HUDEP-2 (cell line): ENCODE measurements at regions not wholly inside any gene's neighbourhood (a gene's known extent, or its start where the extent isn't known, plus 50 kb on each side); places are given as distances from the start of the nearest gene placed in this dataset.
A peak's percentile ranks its signal among the peaks of the same experiment; 100 is the strongest.

ENCODE experiments used
- DNase-seq, 76 experiments: peaks; one replicate each; lab custom pipeline; 2025; ENCODE audit not compliant: unreplicated experiment in 76 of 76; lab: John Stamatoyannopoulos, UW

GRCh38 chr7:93016681-93017381 lies 100.9 kb downstream of the SAMD9 start:
- DNase-seq, result no peak

DNA sequence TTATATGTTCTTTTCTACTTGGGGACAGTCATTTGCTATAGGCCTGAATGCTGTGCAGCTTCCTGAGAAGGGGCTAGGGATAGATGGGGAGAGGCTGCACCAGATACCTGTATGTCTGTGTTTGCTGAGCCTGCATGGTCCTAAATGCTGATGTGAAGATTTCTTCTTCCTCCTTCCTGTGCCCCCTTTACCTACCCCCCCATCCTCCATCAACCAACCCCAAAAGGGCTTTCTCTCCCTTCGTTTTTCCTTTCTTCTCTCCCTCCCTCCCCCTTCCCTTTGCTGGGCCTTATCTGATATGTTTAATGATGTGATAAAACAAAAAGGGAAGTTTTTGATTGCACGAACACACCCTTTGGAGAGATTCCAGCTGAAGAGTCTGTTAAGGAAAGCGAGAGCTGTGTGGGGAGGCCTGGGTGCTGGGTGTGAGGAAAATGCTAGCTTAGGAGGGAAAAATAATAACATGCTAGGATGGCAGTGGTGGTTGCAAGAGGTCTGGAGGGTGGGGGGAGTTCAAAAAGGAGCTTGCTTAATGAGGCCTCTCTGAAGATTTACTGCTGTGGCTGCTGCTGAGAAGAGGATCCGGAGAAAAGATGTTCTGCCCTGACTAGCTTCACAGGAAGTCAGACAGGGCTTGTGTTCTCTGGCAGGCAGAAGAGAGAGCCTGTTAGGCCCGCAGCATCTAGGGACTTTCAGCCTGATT lies 101.8 kb downstream of the SAMD9 start:
- peak in 1 of 76 experiments; percentile 37 for DNase-seq

DNA sequence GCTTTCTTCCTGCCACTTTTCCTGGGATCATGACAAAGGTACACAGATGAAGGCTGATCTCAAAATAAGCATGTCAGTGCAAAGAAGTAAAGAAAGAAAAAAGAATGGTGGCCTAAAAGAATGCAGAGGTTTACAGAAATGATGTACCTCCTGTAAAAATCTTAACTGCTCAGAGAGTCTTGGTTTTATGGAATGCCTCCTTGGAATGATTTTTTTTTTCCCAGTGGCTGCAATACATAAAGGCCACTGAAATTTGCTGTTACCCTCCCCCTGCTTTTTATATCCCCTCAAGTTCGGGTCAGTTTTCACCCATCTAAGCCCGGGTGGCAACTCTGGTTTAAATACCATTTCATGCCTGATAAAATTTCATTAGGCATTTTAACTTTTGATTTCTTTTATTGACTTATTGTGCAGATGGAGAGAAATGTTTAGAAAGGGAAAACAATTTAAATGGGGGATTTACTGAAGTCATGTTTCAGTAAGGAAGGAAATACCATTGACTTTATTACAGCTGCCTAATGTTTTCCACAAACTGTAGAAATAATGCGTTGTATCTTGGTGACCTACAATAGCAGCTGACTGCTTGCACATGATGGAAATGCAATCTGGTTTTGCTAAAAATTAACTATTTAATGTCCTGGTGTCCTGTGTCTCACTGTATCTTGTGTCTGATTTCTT lies 102.5 kb downstream of the SAMD9 start:
- no peak for DNase-seq

- DNase-seq, result no peak
Measured at GRCh38 chr7:93014410-93014809, 103.4 kb downstream of the SAMD9 start.

- no peak for DNase-seq
Measured at GRCh38 chr7:93013446-93014061, 104.2 kb downstream of the SAMD9 start.

GRCh38 chr7:93011351-93012294 lies 106.2 kb downstream of the SAMD9 start:
- no peak for DNase-seq

DNA sequence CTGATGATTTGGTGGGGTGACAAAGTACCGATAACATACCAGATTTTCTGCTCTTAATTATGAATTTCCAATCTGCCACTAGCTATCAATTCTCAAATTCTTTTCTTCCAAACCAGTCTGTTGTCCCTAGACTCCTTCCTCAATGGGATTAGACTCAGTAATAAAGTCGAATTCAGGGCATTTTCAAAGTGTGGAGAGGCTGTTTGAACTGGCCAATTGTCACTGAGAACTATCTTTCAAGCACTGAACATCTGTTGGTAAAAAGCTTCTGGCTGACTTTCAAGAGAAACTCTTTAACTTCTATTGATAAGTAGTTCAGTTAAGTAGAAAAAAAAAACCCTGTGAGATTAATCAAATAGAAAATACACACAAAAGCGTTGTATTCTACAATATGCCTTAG lies 108.9 kb downstream of the SAMD9 start:
- DNase-seq, result peak in 8 of 76 experiments; percentile 5 to 22 (median 13)

DNA sequence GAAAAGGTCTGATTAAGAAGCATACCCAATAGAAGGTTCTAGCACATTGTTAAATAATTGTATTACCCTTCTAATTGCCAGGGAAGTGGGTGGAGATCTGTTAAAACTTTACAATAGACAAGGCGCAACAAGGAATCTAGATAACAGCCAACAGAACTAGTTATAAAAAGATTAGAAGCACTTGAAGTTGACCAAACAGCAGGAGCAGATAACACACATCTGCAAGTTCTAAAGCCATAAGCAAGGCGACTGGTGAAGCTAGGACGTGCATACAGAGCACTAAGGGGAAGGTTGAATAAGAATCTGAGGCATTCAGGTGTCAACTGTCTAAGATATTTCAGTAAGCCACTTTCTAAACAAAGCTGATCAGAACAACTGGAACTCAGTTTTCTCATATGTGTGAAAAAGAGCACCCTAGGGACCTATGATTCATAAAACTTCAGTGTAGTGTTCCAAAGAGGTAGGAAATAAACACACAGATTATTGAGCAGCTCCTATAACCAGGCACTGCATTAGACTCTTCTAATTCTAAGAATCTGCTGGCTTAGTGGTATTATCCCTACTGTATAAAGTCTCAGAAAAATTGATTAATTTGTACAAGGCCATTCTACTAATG lies 111.2 kb downstream of the SAMD9 start:
- DNase-seq, result peak in 14 of 76 experiments; percentile 5 to 63 (median 25)

GRCh38 chr7:93004906-93005305 lies 112.9 kb downstream of the SAMD9 start:
- DNase-seq, result peak in 21 of 76 experiments; percentile 7 to 73 (median 37)

GRCh38 chr7:92997719-92998118 lies 120.1 kb downstream of the SAMD9 start:
- no peak for DNase-seq

GRCh38 chr7:92997152-92997551 lies 120.6 kb downstream of the SAMD9 start:
- no peak for DNase-seq

- no peak for DNase-seq
Measured at GRCh38 chr7:92994901-92995300, 122.9 kb downstream of the SAMD9 start.

DNA sequence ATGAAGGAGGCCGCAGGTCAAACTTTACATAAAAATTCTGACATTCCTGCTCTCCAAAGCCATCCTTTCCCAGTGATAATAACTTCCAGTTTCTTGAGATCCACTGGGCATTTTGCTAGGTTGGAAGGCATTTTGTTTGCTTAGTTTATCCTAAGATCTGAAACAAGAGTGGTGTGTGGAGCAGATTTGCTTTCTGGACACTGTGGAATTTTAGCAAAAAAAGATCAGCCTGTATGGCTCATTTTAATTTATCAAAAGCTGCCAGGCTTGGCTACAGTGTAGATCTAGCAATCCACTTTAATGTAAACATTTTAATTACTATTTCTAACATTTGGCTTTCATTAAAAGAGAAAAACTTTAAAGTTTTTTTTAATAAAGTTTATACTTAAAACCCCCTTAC lies 124.8 kb downstream of the SAMD9 start:
- no peak for DNase-seq

DNA sequence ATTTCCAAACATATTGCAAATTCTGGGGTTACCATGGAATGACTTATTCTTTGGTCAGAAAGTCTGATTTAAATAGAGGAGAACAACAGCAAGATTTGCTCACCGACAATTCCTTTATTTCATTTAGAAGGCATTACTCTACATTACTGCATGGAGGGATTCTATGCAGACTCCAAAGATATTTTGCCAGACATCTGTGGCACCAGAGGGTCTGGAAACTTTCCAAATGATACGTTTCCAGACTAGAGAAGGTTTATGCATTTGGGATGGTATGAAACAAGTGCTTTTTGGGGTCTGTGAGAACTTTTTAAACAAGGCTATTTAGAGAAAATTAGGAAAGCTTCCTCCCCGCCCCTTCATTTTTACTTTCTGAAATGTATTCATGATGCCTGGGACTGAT lies 125.3 kb downstream of the SAMD9 start:
- no peak for DNase-seq

- DNase-seq, result no peak
Measured at GRCh38 chr7:92991190-92991589, 126.6 kb downstream of the SAMD9 start.

DNA sequence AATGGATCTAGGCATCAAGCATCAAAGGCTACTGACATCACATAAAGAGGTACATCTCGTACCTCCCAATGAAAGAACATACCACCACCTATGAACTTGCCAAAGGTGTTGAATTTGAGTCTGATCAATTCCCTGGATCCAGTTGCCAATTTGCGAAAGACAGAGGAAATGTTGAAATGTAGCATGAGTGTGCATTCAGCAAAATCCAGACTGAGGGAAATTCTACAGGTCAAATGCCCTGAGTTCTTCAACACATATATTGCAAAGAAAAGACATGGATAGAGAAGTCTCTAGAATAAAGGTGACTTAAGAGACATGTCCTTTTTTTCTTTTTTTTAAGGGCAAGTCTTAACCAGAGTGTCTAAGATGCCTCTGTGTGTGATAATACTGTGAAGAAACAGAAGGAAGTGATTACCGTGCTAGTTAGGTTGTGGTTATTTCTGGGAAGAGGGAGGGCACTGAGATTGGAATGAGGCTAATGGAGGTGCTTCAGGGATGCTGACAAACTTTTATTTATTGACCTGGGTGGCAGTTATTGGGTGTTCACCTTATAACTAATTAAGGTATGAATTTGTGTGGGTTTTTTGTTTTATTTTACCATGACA lies 128.7 kb downstream of the SAMD9 start:
- DNase-seq, result no peak

GRCh38 chr7:92988051-92988450 lies 129.7 kb downstream of the SAMD9 start:
- DNase-seq, result no peak

GRCh38 chr7:92987538-92987937 lies 130.2 kb downstream of the SAMD9 start:
- DNase-seq, result no peak

DNA sequence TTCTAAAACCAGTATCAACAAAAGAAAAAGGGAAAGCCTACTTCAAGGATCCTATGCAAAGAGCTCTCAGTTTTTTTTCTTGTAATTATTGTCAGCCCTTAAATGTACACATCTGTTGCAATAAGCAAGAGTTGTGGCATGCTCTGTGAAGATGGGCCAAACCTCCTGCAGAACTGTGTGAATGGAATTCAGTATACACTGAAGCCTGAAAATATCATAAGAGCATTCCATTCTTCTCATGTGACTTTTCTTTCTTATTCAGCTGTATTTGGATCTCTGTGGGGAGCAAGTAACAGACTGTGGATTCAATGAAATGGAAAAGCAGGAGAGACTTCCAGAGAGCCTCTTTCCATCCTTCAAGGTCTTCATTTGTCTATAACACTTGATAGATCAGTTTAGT lies 130.7 kb downstream of the SAMD9 start:
- DNase-seq, result no peak
